NT2/D1 (cell line): ENCODE measurements at regions not wholly inside any gene's neighbourhood (a gene's known extent, or its start where the extent isn't known, plus 50 kb on each side); places are given as distances from the start of the nearest gene placed in this dataset.

Source experiments
- YY1 ChIP-seq: IDR thresholded peaks from 2 replicates; pipeline ENCODE4 v1.6.1; 2011; ENCODE audit not compliant: insufficient read length, insufficient read depth
- ZNF274 ChIP-seq: IDR thresholded peaks from 2 replicates; pipeline ENCODE4 v1.6.1; 2011; ENCODE audit warnings: mild to moderate bottlenecking, low read depth, low read length

GRCh38 chr13:108402850-108403249 lies 133.3 kb downstream of the TNFSF13B start:
- no peak for TF ChIP-seq YY1
- no peak for TF ChIP-seq ZNF274
